Fibroblast of mammary gland (primary cell): ENCODE measurements at regions not wholly inside any gene's neighbourhood (a gene's known extent, or its start where the extent isn't known, plus 50 kb on each side); places are given as distances from the start of the nearest gene placed in this dataset.

Experiments used
- DNase-seq: peaks from one replicate; pipeline ENCODE4 v3.0.0-alpha.2; 2010; ENCODE audit warnings: low read depth
- H3K4me3 ChIP-seq: 2 replicates; pipeline ENCODE4 v1.5.1; 2011; ENCODE audit warnings: low read depth, mild to moderate bottlenecking, low read length, moderate library complexity; ENCODE audit not compliant: control insufficient read depth
- CTCF ChIP-seq: conservative IDR thresholded peaks from 2 replicates; pipeline ENCODE4 v1.5.1; 2011; ENCODE audit warnings: low read depth, low read length, inconsistent platforms; ENCODE audit not compliant: control insufficient read depth, insufficient read depth

GRCh38 chr11:106446302-106446701, 368.8 kb downstream of the AASDHPPT start:
- no peak for DNase-seq
- TF ChIP-seq CTCF: no peak
- no peak overlapping the region for H3K4me3 ChIP-seq

GRCh38 chr11:106446955-106447354, 369.5 kb downstream of the AASDHPPT start:
- H3K4me3 ChIP-seq: no peak overlapping the region
- TF ChIP-seq CTCF: no peak
- DNase-seq: no peak

DNA sequence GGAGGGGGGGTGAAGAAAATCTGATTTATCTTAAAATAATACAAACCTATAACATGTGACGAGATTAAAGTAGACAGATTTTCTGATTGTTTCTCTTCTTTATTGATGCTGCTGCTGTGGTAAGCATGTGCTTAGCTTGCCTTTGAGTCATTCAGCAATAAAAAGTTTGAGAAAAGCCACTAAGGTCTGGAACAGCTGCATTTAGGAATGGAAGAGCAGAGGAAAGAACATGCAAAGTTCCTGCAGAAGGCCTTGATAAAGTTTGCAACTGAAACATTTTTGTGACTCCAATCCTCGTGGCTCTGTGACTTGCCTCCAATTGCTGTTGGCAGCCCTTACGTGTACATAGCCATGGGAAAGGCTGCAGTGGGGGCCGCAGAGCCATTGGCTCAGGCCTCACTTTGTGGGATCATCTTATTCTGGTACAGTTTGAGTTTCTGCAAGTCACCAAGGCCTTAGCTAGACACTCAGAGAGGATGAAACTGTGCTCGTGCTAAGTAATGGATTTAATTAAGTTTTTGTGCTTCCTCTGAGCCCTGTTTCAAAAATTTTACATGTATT, 370.2 kb downstream of the AASDHPPT start:
- H3K4me3 ChIP-seq: no peak overlapping the region
- DNase-seq: peak; percentile 29
- no peak for TF ChIP-seq CTCF

DNA sequence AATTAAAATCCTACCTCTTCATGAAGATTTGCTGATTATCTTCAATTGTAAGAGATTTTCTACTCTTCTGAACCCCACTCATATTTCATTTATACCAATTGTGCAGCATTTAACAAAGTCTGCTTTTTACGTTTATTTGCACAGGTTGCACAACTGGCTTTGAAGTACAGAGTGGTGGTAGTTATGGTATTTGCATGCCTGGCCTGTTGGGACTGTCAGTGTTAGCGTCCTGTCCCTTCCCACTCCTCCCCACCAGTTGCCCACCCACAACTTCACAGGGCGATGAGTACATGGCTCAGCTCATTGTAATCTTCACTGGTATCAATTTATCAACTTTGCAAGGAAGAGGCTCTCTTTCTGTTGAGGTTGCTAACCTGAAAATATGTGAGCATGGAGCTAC, 372.3 kb downstream of the AASDHPPT start:
- no peak for DNase-seq
- TF ChIP-seq CTCF: no peak
- no peak overlapping the region for H3K4me3 ChIP-seq

- DNase-seq: no peak
- no peak for TF ChIP-seq CTCF
- H3K4me3 ChIP-seq: no peak overlapping the region
Measured at GRCh38 chr11:106451228-106451922, 373.9 kb downstream of the AASDHPPT start.

- DNase-seq: peak; percentile 30
- H3K4me3 ChIP-seq: no peak overlapping the region
- no peak for TF ChIP-seq CTCF
Measured at GRCh38 chr11:106456647-106457046, 379.2 kb downstream of the AASDHPPT start.
